ENCODE measurements at regions not wholly inside any gene's neighbourhood (a gene's known extent, or its start where the extent isn't known, plus 50 kb on each side); places are given as distances from the start of the nearest gene placed in this dataset.

DNA sequence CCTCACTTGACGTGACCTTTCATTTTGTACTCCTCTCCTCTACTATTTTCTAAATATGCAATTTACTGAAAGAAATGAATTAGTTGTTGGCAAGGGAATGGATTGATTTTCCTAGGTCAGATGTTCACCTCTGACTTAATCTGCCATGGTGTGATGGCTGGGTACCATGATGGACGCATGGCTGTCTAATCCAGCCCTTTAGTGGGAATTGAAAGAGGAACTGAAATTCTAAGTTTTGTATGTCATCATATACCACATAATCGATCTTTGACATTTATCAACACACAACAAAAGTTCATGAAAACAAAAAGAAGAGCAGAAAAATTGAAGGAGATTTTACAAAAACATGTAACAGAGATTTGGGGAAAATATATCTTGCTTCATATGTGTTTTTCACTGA lies 331.3 kb upstream of the SNX7 start:
- no peak for DNase-seq (ENCODE audit: low spot score)

DNA sequence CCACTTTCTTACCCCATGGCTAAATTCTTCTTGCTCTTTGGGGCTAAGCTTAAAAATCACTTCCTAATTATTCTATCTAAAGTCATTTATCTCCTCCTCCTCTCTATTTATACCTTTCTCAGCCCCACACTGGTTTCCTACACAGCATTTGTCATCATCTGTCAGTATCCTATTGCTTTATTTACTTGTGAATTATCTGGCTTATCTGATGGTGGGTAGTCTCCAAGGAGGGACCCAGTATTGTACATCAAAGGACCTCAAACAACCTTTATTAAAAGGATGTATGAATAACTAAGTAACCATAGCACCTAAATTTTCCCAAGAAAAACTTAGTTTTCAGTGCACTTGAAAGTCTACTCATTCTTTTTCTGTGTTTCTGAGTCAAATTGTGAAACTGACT lies 332.7 kb upstream of the SNX7 start:
- DNase-seq (ENCODE audit: low spot score): no peak

DNA sequence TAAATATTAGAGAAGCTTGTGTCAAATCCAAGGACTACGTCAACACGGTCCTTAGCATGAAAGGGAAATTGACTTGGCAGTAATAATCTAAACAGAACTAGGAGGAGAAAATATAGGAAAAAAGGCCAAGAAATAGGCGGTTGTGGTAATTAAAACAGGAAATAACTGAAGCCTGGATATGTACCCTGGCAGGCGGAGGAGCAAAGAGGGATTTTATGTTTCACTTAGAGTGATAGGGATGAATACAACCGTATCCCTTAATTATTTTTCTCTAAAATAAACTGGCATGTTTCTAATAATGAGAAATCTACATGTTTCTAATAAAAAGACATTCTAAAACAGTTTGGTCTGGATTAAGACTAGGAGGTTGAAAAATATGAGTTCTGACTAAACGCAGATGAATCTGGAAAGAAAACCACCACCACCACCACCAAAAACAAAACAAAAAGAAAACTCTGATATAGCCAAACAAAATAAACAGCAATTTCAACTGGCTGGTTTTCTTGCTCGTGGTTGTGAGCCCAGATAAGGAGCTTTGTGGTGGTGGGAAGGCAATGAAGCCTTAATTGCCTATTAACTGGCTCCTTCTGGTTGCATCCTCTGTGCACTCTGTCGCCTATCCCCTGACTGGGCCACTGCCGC lies 334.2 kb upstream of the SNX7 start:
- no peak for DNase-seq (ENCODE audit: low spot score)

GRCh38 chr1:98325646-98326440 lies 335.7 kb upstream of the SNX7 start:
- DNase-seq (ENCODE audit: low spot score): no peak

- no peak for DNase-seq (ENCODE audit: low spot score)
These were observed 337.6 kb upstream of the SNX7 start for GRCh38 chr1:98323906-98324358.

DNA sequence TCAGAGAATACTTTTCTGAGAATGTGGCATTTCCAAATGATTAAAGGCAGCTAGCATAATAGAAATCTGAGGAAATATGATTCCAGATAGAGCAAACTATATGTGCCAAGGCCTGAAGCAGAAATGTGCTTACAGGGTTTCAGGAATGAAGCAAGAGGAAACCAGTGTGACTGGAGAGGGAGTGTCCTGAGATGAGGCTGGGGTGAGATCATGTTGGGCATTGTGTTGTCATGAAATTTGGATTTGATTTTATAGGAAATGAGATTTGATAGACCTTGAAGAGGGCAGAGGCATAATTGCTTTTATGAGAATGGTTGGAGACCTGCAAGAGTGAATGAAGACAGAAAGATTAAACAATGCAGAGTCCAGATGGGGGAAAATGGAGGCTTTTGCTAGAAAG lies 338.1 kb upstream of the SNX7 start:
- no peak for DNase-seq (ENCODE audit: low spot score)

DNA sequence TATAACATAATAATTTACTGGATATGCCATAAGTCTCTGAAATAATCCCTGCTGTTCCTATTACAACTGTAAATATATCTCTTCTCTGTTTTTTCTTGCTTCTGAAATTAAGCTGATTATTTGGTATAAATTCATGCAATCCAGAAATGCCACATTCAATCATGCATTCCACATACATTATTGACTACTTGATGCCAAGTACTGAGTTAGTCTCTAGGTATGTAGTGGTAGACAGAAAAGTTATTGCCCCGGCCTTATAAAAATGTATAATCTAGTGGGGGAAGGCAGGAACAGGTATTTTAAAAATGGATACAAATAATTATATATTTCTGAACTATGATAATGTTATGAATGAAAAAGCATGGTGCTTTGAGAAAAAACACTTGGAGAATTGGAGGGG lies 338.6 kb upstream of the SNX7 start:
- no peak for DNase-seq (ENCODE audit: low spot score)

- DNase-seq (ENCODE audit: low spot score): no peak
These were observed 339.4 kb upstream of the SNX7 start for GRCh38 chr1:98322086-98322485.

DNA sequence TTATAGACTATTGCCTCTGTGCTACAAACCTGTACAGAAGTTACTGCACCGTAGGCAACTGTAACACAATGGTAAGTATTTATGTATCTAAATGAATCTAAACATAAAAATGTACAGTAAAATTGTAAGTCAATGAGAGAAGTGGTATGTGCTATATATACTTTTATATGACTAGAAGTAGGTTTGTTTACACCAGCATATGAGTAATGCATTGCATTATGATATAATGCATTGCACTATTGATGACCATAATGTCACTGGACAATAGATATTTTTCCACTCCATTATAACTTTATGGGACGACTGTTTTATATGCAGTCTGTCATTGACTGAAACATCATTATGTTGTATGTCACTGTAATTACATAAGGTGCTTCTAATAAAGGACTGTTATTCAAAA lies 340.3 kb upstream of the SNX7 start:
- DNase-seq (ENCODE audit: low spot score): no peak

DNA sequence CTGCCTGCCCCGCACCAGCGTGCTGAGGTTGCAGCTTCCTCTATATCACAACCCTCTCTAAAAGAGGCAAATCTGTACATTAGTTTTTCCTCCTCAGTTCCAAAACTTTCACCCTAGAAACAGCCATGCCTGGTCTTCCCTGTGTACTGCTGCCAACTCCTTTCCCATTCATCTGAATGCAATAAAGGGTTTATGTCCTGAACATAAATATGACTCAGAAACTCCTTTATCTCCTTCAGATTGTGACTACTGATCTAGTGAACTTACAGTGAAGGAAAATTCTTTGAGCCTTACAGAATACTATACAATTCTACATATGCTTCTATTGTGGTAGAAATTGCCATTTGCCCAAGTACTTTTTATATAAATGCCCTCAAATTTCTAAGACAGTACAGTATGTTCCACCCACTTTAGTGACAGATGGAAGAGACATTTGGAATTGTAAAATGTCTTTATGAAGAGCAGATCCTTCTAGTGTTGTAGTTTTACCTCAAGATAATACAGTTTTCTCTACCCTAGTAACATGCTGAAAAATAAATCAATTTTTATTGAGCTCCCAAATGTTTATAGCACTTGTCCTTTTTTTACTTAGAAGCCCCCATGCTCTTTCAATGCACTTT lies 345.1 kb upstream of the SNX7 start:
- DNase-seq (ENCODE audit: low spot score): no peak

DNA sequence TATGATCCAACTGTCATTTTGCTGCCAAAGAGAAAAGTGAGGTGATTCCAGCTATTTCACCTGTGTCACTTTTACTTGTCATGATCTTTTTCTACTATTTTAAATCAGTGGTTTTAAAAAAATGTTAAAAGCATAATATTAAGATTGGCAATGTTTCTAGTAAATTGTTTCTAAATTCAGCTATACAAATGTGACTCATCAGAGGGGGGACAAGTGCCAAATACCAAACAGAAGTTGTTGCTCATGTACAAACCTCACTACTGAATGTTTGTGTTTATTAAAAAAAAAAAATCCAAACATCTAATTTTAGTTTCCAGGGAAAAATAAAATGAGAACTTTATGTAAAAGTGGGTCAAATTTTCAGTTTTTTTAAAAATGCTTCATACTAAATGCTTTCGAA lies 346.2 kb upstream of the SNX7 start:
- no peak for DNase-seq (ENCODE audit: low spot score)

DNA sequence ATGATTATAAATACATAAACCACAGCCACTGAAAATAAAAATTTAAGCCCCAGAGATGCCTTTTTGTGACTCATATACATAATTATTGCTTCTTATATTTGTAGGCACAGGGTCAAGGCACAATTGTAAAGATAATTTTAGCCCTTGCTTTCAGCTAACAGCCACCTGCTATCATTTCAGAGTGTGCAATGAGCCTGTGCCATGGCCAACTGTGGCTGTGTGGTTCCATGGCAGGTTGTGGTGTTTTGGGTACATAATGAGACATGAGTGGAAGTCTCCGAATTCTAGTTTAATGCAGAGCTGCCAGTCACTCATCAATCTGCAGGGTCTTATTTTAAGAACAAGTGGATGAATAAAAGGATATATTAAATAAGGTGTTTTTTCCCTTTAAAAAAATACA lies 346.9 kb upstream of the SNX7 start:
- DNase-seq (ENCODE audit: low spot score): no peak

GRCh38 chr1:98306517-98307089 lies 354.9 kb upstream of the SNX7 start:
- DNase-seq (ENCODE audit: low spot score): no peak

DNA sequence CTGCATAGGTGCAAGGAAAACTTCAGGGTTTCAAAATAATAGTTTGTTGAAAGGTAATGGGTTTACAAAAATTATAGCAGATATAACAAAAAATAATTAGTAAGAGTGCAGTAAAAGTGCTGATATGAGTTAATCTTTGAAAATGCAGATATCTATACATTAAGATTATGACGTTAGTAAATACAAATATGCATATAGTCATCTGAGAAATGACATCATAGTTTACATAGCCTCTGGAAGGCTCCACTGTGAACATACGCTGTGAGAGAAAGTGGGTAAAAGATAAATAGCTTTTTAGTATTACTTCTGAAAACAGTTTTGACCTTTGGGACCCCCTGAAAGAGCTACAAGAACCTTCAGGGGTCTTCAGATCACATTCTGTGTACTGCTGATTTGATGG lies 356.2 kb upstream of the SNX7 start:
- no peak for DNase-seq (ENCODE audit: low spot score)

DNA sequence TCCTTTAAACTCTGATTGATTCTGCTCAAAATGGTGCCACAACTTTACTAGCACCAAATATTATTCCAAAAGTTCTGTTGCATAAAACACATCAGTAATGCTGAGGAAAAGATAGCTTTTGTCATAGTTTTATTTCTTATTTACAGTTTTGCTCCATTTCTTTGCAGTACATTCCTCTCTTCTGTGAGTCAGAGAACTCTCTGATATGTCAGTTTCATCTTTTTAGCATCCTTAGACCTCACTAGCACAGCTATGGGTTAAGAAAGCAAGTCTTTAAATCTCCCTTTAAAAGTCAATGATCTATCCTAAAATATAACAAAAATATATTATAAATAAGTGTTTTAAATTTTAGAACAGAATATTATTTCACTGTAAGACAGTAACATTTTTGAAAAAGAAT lies 356.6 kb upstream of the SNX7 start:
- no peak for DNase-seq (ENCODE audit: low spot score)

GRCh38 chr1:98299861-98300260 lies 361.7 kb upstream of the SNX7 start:
- no peak for DNase-seq (ENCODE audit: low spot score)

DNA sequence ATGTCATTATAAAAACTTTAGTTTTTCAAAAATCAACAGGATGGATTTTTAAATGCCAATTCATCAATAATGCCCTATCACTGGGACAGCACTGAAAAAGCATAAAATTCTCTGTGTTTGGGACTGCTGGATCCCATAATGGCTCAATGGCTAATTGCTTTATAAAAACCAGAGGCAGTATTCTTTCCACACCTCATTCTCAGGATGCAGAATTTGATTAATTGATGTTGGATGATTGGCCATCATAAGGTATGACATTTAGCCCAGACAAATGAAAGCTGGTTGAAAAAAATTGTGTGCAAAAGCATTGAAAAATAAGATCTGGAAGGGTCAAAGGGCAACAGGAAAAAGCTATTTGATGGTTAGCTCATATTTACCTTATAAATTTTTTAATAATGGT lies 362.2 kb upstream of the SNX7 start:
- no peak for DNase-seq (ENCODE audit: low spot score)

GRCh38 chr1:98298319-98298718 lies 363.2 kb upstream of the SNX7 start:
- DNase-seq (ENCODE audit: low spot score): no peak

DNA sequence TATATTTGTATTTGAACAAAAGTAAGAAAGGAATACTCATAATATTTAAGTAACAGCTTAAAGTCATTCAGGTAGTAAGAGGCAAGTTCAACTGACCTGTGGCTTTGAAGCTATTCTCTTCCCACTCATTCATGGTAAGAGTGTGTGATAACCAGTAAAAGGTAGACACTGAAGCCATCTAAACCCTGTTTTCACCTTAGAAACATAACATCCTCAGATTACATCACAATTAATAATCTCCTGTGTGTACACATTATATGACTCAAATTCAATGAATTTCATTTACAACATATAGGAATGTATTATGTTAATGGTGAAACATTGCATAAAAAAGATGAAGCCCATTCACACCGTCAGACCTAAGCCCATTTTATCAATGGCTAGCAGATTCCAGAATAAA lies 364.8 kb upstream of the SNX7 start:
- no peak for DNase-seq (ENCODE audit: low spot score)

DNA sequence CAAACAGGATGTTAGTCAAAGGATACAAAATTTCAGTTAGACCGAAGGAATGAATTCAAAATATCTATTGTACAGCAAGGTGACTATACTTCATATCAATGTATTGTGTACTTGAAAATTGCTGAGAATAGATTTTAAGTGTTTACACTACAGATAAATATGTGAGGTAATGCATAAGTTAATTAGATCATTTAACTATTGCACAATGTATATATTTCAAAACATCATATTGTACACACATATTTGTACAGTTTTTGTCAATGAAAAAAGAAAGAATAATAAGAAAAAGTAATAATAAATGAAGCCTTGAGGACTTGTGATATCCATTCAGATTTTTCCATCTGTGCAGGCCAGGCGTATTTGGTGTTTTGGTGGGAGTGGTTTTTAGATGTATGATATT lies 367.4 kb upstream of the SNX7 start:
- DNase-seq (ENCODE audit: low spot score): no peak

- no peak for DNase-seq (ENCODE audit: low spot score)
These were observed 368.5 kb upstream of the SNX7 start for GRCh38 chr1:98292994-98293393.

DNA sequence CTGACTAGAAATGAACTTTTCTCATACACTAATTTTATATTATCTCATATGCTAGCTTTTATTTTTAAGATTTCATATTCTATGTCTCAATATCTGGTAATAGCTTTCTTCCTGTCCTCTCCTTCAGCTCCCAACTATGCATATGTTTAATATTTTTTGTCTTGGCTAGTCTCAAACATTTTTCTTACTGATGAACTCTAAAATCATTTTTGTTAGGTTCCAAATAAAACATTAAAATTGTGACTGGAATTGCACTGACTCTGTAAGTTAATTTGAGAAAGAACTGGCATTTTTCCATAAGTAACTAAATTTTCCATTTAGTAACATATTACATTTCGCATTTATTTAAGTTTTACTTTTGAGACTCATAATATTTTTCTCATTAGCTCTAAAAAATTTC lies 368.5 kb upstream of the DPYD start:
- no peak for DNase-seq (ENCODE audit: low spot score)

GRCh38 chr1:98288494-98288893 lies 367.7 kb upstream of the DPYD start:
- no peak for DNase-seq (ENCODE audit: low spot score)

Measured in pons (tissue), 1 donor.